Liver (tissue), 8 donors: ENCODE measurements at regions not wholly inside any gene's neighbourhood (a gene's known extent, or its start where the extent isn't known, plus 50 kb on each side); places are given as distances from the start of the nearest gene placed in this dataset.

Source experiments
- DNase-seq: peaks from one replicate; pipeline ENCODE4 v3.0.0-alpha.2; 2017; ENCODE audit warnings: low spot score
- H3K27ac ChIP-seq, 2 donors: one replicate each; pipeline ENCODE4 v1.7.0; 2013; ENCODE audit warnings: inconsistent platforms in 2 of 2, low read length in 2 of 2, control low read depth in 1 of 2, low read depth in 1 of 2, mild to moderate bottlenecking in 1 of 2
- H3K27me3 ChIP-seq, 4 donors: one replicate each; pipeline versions ENCODE4 v1.6.1 to v1.7.0; 2013; ENCODE audit warnings: low read length in 3 of 4, inconsistent platforms in 1 of 4, mild to moderate bottlenecking in 1 of 4, moderate library complexity in 1 of 4; ENCODE audit not compliant: control insufficient read depth in 4 of 4, insufficient read depth in 4 of 4
- H3K36me3 ChIP-seq, 4 donors: one replicate each; pipeline versions ENCODE4 v1.6.1 to v1.7.0; 2013; ENCODE audit warnings: low read length in 3 of 4, mild to moderate bottlenecking in 3 of 4, low read depth in 1 of 4, moderate library complexity in 1 of 4; ENCODE audit not compliant: control insufficient read depth in 4 of 4, insufficient read depth in 3 of 4
- H3K4me1 ChIP-seq, 4 donors: one replicate each; pipeline versions ENCODE4 v1.6.1 to v1.7.0; 2013; ENCODE audit warnings: low read length in 3 of 4, mild to moderate bottlenecking in 3 of 4, moderate library complexity in 1 of 4; ENCODE audit not compliant: control insufficient read depth in 4 of 4, insufficient read depth in 4 of 4
- H3K4me3 ChIP-seq, 3 donors: one replicate each; pipeline versions ENCODE4 v1.6.1 to v1.7.0; 2013; ENCODE audit warnings: low read length in 3 of 3, control low read depth in 1 of 3, low read depth in 1 of 3, mild to moderate bottlenecking in 1 of 3
- H3K9ac ChIP-seq, 2 donors: one replicate each; pipeline ENCODE4 v1.7.0; 2013; ENCODE audit warnings: low read length in 2 of 2, mild to moderate bottlenecking in 2 of 2, moderate library complexity in 2 of 2, control low read depth in 1 of 2, low read depth in 1 of 2
- H3K9me3 ChIP-seq, 4 donors: one replicate each; pipeline versions ENCODE4 v1.6.1 to v1.7.0; 2013; ENCODE audit warnings: low read length in 3 of 4; ENCODE audit not compliant: control insufficient read depth in 4 of 4
- ATF3 ChIP-seq: IDR thresholded peaks from 2 replicates; pipeline ENCODE4 v1.6.1; 2016; ENCODE audit warnings: antibody characterized with exemption
- EGR1 ChIP-seq, 2 donors: IDR thresholded peaks; 2 replicates each; pipeline ENCODE4 v1.6.1; 2016 to 2018; ENCODE audit warnings: antibody characterized with exemption in 2 of 2, low read depth in 2 of 2
- FOXA1 ChIP-seq: IDR thresholded peaks from 2 replicates; pipeline ENCODE4 v1.6.1; 2016; ENCODE audit warnings: antibody characterized with exemption
- FOXA2 ChIP-seq: IDR thresholded peaks from 2 replicates; pipeline ENCODE4 v1.6.1; 2016; ENCODE audit warnings: antibody characterized with exemption
- GABPA ChIP-seq, 2 donors: IDR thresholded peaks in 1 of 2; conservative IDR thresholded peaks in 1 of 2; 2 replicates each; pipeline ENCODE4 v1.6.1; 2016; ENCODE audit warnings: antibody characterized with exemption in 2 of 2, mild to moderate bottlenecking in 1 of 2, moderate library complexity in 1 of 2
- HNF4A ChIP-seq, 2 donors: conservative IDR thresholded peaks; 2 replicates each; pipeline ENCODE4 v1.6.1; 2016; ENCODE audit warnings: antibody characterized with exemption in 2 of 2, mild to moderate bottlenecking in 2 of 2
- HNF4G ChIP-seq: IDR thresholded peaks from 2 replicates; pipeline ENCODE4 v1.6.1; 2016; ENCODE audit warnings: antibody characterized with exemption
- JUND ChIP-seq, 2 donors: IDR thresholded peaks; 2 replicates each; pipeline ENCODE4 v1.6.1; 2016; ENCODE audit warnings: antibody characterized with exemption in 2 of 2
- MAX ChIP-seq: IDR thresholded peaks from 2 replicates; pipeline ENCODE4 v1.6.1; 2016; ENCODE audit warnings: antibody characterized with exemption
- RAD21 ChIP-seq, 2 donors: IDR thresholded peaks; 2 replicates each; pipeline ENCODE4 v1.6.1; 2016; ENCODE audit warnings: antibody characterized with exemption in 2 of 2, mild to moderate bottlenecking in 2 of 2
- SP1 ChIP-seq: IDR thresholded peaks from 2 replicates; pipeline ENCODE4 v1.6.1; 2018; ENCODE audit warnings: antibody characterized with exemption, mild to moderate bottlenecking
- YY1 ChIP-seq: IDR thresholded peaks from 2 replicates; pipeline ENCODE4 v1.6.1; 2016; ENCODE audit warnings: antibody characterized with exemption, mild to moderate bottlenecking
- WGBS: extraction: QIAGEN DNeasy Blood & Tissue Kit; methylation state at CpG from one replicate; pipeline ENCODE4 v1.1.7; 2013; 5-methylcytosine and 5-hydroxymethylcytosine counted together
- TF ChIP-seq, protein P1 (sequence below): IDR thresholded peaks from 2 replicates; pipeline ENCODE4 v1.6.1; 2016; ENCODE audit warnings: antibody characterized with exemption
- TF ChIP-seq, protein P2 (sequence below): fragments of 150-350 bp; IDR thresholded peaks from 2 replicates; pipeline ENCODE4 v1.5.1; 2017; ENCODE audit warnings: improper control_type of control experiment, low read depth, low read length; ENCODE audit not compliant: missing input control
- TF ChIP-seq, protein P3 (sequence below): IDR thresholded peaks from 2 replicates; pipeline ENCODE4 v1.6.1; 2016; ENCODE audit warnings: antibody characterized with exemption, mild to moderate bottlenecking
- donor health status: healthy.
- donor health status: healthy.
- donor health status: healthy.
- donor health status: healthy.
- donor health status: healthy.

- no peak for TF ChIP-seq HNF4A (conservative IDR thresholded peaks at IDR 0.05)
- no peak for TF ChIP-seq FOXA2
Observed at GRCh38 chr20:60454491-60454890, 496.3 kb downstream of the CDH26 start (continued).

DNA sequence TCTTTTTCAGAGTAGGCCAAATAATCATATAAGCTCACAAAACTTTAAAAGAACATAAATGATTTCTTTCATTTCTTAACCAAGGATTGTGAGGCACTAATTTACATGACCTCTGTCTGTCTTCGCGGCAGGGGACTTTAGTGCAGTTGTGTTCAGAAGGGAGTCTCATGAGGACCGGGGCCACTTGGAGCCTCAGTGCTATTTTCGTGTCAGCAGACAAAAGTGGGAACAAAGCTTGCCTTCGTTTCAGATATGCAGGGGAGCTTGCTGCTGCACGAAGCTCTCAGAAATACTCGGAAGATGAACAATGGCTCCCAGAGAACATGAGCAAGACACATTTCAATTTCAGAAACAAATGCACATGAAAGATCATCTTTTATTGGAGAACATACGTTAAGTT, 497.0 kb downstream of the CDH26 start:
- Histone ChIP-seq H3K4me1 (no peaks in the 10 kb centered on the region), H3K27ac (no peak overlapping the region), H3K27me3 (no peaks in the 10 kb centered on the region), H3K9ac (no peak overlapping the region), H3K9me3 (no peaks in the 10 kb centered on the region), H3K36me3 (no peaks in the 10 kb centered on the region), H3K4me3 (no peak overlapping the region)
- TF ChIP-seq ATF3 (no peak), YY1 (no peak), HNF4A (conservative IDR thresholded peaks at IDR 0.05) (no peak), MAX (no peak), FOXA2 (no peak), SP1 (no peak), RAD21 (IDR thresholded peaks at IDR 0.05) (no peak), GABPA (IDR thresholded peaks at IDR 0.05 in 1 of 2, conservative IDR thresholded peaks at IDR 0.05 in 1 of 2) (no peak), EGR1 (IDR thresholded peaks at IDR 0.05; ENCODE audit: low read depth in 2 of 2) (no peak), FOXA1 (no peak)
- TF ChIP-seq, protein P1, sequence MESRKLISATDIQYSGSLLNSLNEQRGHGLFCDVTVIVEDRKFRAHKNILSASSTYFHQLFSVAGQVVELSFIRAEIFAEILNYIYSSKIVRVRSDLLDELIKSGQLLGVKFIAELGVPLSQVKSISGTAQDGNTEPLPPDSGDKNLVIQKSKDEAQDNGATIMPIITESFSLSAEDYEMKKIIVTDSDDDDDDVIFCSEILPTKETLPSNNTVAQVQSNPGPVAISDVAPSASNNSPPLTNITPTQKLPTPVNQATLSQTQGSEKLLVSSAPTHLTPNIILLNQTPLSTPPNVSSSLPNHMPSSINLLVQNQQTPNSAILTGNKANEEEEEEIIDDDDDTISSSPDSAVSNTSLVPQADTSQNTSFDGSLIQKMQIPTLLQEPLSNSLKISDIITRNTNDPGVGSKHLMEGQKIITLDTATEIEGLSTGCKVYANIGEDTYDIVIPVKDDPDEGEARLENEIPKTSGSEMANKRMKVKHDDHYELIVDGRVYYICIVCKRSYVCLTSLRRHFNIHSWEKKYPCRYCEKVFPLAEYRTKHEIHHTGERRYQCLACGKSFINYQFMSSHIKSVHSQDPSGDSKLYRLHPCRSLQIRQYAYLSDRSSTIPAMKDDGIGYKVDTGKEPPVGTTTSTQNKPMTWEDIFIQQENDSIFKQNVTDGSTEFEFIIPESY, result no peak
- TF ChIP-seq, protein P2, sequence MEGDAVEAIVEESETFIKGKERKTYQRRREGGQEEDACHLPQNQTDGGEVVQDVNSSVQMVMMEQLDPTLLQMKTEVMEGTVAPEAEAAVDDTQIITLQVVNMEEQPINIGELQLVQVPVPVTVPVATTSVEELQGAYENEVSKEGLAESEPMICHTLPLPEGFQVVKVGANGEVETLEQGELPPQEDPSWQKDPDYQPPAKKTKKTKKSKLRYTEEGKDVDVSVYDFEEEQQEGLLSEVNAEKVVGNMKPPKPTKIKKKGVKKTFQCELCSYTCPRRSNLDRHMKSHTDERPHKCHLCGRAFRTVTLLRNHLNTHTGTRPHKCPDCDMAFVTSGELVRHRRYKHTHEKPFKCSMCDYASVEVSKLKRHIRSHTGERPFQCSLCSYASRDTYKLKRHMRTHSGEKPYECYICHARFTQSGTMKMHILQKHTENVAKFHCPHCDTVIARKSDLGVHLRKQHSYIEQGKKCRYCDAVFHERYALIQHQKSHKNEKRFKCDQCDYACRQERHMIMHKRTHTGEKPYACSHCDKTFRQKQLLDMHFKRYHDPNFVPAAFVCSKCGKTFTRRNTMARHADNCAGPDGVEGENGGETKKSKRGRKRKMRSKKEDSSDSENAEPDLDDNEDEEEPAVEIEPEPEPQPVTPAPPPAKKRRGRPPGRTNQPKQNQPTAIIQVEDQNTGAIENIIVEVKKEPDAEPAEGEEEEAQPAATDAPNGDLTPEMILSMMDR, result no peak
- TF ChIP-seq, protein P3, sequence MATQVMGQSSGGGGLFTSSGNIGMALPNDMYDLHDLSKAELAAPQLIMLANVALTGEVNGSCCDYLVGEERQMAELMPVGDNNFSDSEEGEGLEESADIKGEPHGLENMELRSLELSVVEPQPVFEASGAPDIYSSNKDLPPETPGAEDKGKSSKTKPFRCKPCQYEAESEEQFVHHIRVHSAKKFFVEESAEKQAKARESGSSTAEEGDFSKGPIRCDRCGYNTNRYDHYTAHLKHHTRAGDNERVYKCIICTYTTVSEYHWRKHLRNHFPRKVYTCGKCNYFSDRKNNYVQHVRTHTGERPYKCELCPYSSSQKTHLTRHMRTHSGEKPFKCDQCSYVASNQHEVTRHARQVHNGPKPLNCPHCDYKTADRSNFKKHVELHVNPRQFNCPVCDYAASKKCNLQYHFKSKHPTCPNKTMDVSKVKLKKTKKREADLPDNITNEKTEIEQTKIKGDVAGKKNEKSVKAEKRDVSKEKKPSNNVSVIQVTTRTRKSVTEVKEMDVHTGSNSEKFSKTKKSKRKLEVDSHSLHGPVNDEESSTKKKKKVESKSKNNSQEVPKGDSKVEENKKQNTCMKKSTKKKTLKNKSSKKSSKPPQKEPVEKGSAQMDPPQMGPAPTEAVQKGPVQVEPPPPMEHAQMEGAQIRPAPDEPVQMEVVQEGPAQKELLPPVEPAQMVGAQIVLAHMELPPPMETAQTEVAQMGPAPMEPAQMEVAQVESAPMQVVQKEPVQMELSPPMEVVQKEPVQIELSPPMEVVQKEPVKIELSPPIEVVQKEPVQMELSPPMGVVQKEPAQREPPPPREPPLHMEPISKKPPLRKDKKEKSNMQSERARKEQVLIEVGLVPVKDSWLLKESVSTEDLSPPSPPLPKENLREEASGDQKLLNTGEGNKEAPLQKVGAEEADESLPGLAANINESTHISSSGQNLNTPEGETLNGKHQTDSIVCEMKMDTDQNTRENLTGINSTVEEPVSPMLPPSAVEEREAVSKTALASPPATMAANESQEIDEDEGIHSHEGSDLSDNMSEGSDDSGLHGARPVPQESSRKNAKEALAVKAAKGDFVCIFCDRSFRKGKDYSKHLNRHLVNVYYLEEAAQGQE, result no peak
- DNase-seq, result no peak
- WGBS, result 75% methylated on average over 8 of the region's 8 CpGs

DNA sequence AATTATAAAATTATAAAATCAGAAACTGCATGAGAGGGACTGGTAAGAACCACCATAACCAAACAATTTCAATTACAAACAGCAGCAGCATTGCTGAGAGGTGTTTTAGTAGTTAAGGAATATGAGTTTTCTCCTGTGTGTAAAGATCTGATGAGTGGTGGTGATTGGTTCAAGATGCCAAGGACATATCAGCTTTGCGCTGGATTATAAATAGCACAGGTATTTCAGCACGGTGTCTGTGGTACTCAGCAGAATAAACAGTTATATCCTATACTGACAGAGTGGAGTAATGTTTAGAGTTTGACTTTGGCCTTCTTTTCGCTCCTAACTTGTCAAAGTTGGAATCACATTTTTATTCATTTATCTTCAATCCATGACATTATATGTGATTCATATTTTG, 501.0 kb downstream of the CDH26 start:
- DNase-seq, result no peak
- H3K4me3 ChIP-seq, result no peak overlapping the region
- TF ChIP-seq FOXA1 (no peak), RAD21 (IDR thresholded peaks at IDR 0.05) (no peak), SP1 (no peak), YY1 (no peak), HNF4A (conservative IDR thresholded peaks at IDR 0.05) (no peak), JUND (IDR thresholded peaks at IDR 0.05) (no peak), EGR1 (IDR thresholded peaks at IDR 0.05; ENCODE audit: low read depth in 2 of 2) (no peak), HNF4G (no peak)
- TF ChIP-seq, protein P1, result no peak
- no peak overlapping the region for H3K27ac ChIP-seq
- H3K36me3 ChIP-seq, result no peaks in the 10 kb centered on the region
- H3K9me3 ChIP-seq, result peaks cover 0 to 1% (median 0%) of the 10 kb centered on the region in 4 donors
- no peak overlapping the region for H3K9ac ChIP-seq
- no peaks in the 10 kb centered on the region for H3K27me3 ChIP-seq
- WGBS, result 76% methylated on average over 3 of the region's 3 CpGs
- H3K4me1 ChIP-seq, result no peaks in the 10 kb centered on the region
